ENCODE measurements at regions not wholly inside any gene's neighbourhood (a gene's known extent, or its start where the extent isn't known, plus 50 kb on each side); places are given as distances from the start of the nearest gene placed in this dataset.

DNA sequence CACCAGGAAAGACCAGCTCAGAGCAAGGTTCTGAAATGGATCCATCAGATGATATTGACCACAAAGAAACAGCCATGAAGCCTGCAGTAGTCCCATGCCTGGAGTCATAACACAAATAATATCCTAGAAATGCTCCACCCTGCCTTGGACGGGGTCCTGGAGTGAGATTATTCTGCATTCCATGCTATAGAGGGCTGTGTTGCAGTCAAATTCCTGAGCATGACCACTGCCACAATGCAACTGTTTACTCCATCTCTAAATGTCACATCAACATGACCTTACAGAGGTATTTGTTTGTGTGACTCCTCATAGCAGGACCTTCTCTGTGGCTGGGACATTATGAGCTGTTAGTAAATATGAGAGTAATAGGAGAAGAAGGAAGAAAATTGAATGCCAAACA is 257.5 kb upstream of the TCF21 start:
- TF ChIP-seq, protein P1, sequence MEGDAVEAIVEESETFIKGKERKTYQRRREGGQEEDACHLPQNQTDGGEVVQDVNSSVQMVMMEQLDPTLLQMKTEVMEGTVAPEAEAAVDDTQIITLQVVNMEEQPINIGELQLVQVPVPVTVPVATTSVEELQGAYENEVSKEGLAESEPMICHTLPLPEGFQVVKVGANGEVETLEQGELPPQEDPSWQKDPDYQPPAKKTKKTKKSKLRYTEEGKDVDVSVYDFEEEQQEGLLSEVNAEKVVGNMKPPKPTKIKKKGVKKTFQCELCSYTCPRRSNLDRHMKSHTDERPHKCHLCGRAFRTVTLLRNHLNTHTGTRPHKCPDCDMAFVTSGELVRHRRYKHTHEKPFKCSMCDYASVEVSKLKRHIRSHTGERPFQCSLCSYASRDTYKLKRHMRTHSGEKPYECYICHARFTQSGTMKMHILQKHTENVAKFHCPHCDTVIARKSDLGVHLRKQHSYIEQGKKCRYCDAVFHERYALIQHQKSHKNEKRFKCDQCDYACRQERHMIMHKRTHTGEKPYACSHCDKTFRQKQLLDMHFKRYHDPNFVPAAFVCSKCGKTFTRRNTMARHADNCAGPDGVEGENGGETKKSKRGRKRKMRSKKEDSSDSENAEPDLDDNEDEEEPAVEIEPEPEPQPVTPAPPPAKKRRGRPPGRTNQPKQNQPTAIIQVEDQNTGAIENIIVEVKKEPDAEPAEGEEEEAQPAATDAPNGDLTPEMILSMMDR (IDR thresholded peaks at IDR 0.05; ENCODE audit: low read depth, low read length, poor library complexity, severe bottlenecking) = no peak
- TF ChIP-seq EZH2phosphoT487 (IDR thresholded peaks at IDR 0.05; ENCODE audit: borderline replicate concordance, low read length) = no peak
